Body of pancreas (tissue), 4 donors: ENCODE measurements at regions not wholly inside any gene's neighbourhood (a gene's known extent, or its start where the extent isn't known, plus 50 kb on each side); places are given as distances from the start of the nearest gene placed in this dataset.

Experiments
- ATAC-seq: fragments of 150-250 bp; one replicate; pipeline ENCODE4 v1.9.1; 2016
- DNase-seq, 4 donors: peaks; one replicate each; pipeline ENCODE4 v3.0.0-alpha.2; 2019
- H3K27ac ChIP-seq, 4 donors: fragments of 200-600 bp; sonication (generic); 1 replicate in 3 of 4; 2 replicates in 1 of 4; pipeline versions ENCODE4 v1.5.1 to v1.6.1; 2016 to 2019; ENCODE audit warnings: mild to moderate bottlenecking in 1 of 4, mixed read lengths in 1 of 4, moderate library complexity in 1 of 4
- H3K27me3 ChIP-seq, 2 donors: fragments of 200-600 bp; sonication (generic); one replicate each; pipeline ENCODE4 v1.6.0; 2016; ENCODE audit warnings: mild to moderate bottlenecking in 1 of 2
- H3K36me3 ChIP-seq, 2 donors: fragments of 200-600 bp; sonication (generic); replicated peaks in 1 of 2; 2 replicates each; pipeline ENCODE4 v1.5.1; 2016; ENCODE audit warnings: low read depth in 2 of 2; ENCODE audit not compliant: insufficient read depth in 1 of 2
- H3K4me1 ChIP-seq: fragments of 200-600 bp; sonication (generic); one replicate; pipeline ENCODE4 v1.6.0; 2016
- H3K4me3 ChIP-seq, 2 donors: fragments of 200-600 bp; sonication (generic); 1 replicate in 1 of 2; 2 replicates in 1 of 2; pipeline ENCODE4 v1.5.1; 2016 to 2019
- H3K9me3 ChIP-seq, 3 donors: fragments of 200-600 bp; sonication (generic); 1 replicate in 2 of 3; 2 replicates in 1 of 3; pipeline ENCODE4 v1.5.1; 2016
- POLR2A ChIP-seq, 3 donors: fragments of 450-650 bp; IDR thresholded peaks; one replicate each; pipeline ENCODE4 v1.6.1; 2016; ENCODE audit warnings: antibody characterized with exemption in 3 of 3, mild to moderate bottlenecking in 2 of 3
- WGBS, 2 donors: methylation state at CpG; one replicate each; pipeline ENCODE4 v1.1.5; 2017; 5-methylcytosine and 5-hydroxymethylcytosine counted together
- intact Hi-C: fragments of 100-400 bp; cut with DNase I; formaldehyde crosslinking; loops from one replicate; pipeline ENCODE4 v1.15.1; 2023
- TF ChIP-seq, protein P1 (sequence below), 7 experiments: fragments of 450-650 bp in 4 of 7; fragments of 200-600 bp in 3 of 7; sonication (generic) in 3 of 7; IDR thresholded peaks; one replicate each; pipeline ENCODE4 v1.5.1; 2016 to 2019; ENCODE audit warnings: antibody characterized with exemption in 7 of 7

GRCh38 chr2:216259081-216259480 is 113.2 kb downstream of the MARCHF4 start:
- TF ChIP-seq, protein P1, sequence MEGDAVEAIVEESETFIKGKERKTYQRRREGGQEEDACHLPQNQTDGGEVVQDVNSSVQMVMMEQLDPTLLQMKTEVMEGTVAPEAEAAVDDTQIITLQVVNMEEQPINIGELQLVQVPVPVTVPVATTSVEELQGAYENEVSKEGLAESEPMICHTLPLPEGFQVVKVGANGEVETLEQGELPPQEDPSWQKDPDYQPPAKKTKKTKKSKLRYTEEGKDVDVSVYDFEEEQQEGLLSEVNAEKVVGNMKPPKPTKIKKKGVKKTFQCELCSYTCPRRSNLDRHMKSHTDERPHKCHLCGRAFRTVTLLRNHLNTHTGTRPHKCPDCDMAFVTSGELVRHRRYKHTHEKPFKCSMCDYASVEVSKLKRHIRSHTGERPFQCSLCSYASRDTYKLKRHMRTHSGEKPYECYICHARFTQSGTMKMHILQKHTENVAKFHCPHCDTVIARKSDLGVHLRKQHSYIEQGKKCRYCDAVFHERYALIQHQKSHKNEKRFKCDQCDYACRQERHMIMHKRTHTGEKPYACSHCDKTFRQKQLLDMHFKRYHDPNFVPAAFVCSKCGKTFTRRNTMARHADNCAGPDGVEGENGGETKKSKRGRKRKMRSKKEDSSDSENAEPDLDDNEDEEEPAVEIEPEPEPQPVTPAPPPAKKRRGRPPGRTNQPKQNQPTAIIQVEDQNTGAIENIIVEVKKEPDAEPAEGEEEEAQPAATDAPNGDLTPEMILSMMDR (IDR thresholded peaks at IDR 0.05), result no peak
- no peak for TF ChIP-seq POLR2A (IDR thresholded peaks at IDR 0.05)
- Histone ChIP-seq H3K4me1 (no peaks in the 10 kb centered on the region), H3K9me3 (no peaks in the 10 kb centered on the region), H3K4me3 (no peak overlapping the region), H3K36me3 (no peaks in the 10 kb centered on the region), H3K27me3 (no peaks in the 10 kb centered on the region), H3K27ac (no peak overlapping the region)
- no peak for ATAC-seq
- no peak for DNase-seq
- 86% methylated on average over 5 to 8 of the region's 8 CpGs for WGBS, 2 donors
- intact Hi-C loops, result no loop called here

- WGBS, 2 donors, result 55 to 59% methylated on average over 3 of the region's 3 CpGs
- no peaks in the 10 kb centered on the region for H3K4me1 ChIP-seq
- no peak overlapping the region for H3K27ac ChIP-seq
- no peaks in the 10 kb centered on the region for H3K9me3 ChIP-seq
- ATAC-seq (no peak), DNase-seq (no peak)
- H3K27me3 ChIP-seq, result no peaks in the 10 kb centered on the region
- H3K36me3 ChIP-seq, result no peaks in the 10 kb centered on the region
- H3K4me3 ChIP-seq, result no peak overlapping the region
- intact Hi-C loops, result no loop called here
- no peak for TF ChIP-seq POLR2A (IDR thresholded peaks at IDR 0.05)
- TF ChIP-seq, protein P1 (IDR thresholded peaks at IDR 0.05), result no peak
These were observed 115.2 kb downstream of the MARCHF4 start for GRCh38 chr2:216257089-216257488.
